ENCODE measurements at regions not wholly inside any gene's neighbourhood (a gene's known extent, or its start where the extent isn't known, plus 50 kb on each side); places are given as distances from the start of the nearest gene placed in this dataset.

GRCh38 chr13:74768521-74769085 is 634.4 kb upstream of the KLF12 start:
- TF ChIP-seq CTCF (CRISPR knock-in tag; IDR thresholded peaks at IDR 0.05) (no peak), MXD4 (CRISPR knock-in tag; IDR thresholded peaks at IDR 0.05) (no peak), POLR2G (IDR thresholded peaks at IDR 0.05; ENCODE audit: low read depth, low read length) (no peak), ZBTB33 (CRISPR knock-in tag; IDR thresholded peaks at IDR 0.05) (no peak), NR0B2 (CRISPR knock-in tag; IDR thresholded peaks at IDR 0.05) (no peak), EP300 (IDR thresholded peaks at IDR 0.05; ENCODE audit: low read depth in 2 of 2, low read length in 2 of 2) (no peak), EP300 (CRISPR knock-in tag; IDR thresholded peaks at IDR 0.05; ENCODE audit: borderline replicate concordance) (no peak), JUN (CRISPR knock-in tag; IDR thresholded peaks at IDR 0.05) (no peak), ZNF619 (CRISPR knock-in tag; IDR thresholded peaks at IDR 0.05) (no peak), UBTF (CRISPR knock-in tag; IDR thresholded peaks at IDR 0.05) (no peak), KLF9 (CRISPR knock-in tag; IDR thresholded peaks at IDR 0.05; ENCODE audit: low read depth) (no peak), RBM39 (IDR thresholded peaks at IDR 0.05; ENCODE audit: low read depth, low read length, poor library complexity, severe bottlenecking) (no peak), MAZ (IDR thresholded peaks at IDR 0.05; ENCODE audit: borderline replicate concordance, low read depth, low read length) (no peak), MAZ (CRISPR knock-in tag; IDR thresholded peaks at IDR 0.05; ENCODE audit: low read depth) (no peak), THAP7 (CRISPR knock-in tag; IDR thresholded peaks at IDR 0.05) (no peak)
